CD4-positive, alpha-beta T cell treated with Interleukin-1 beta for 1 hour (primary cell): ENCODE measurements at regions not wholly inside any gene's neighbourhood (a gene's known extent, or its start where the extent isn't known, plus 50 kb on each side); places are given as distances from the start of the nearest gene placed in this dataset.
"Not testable (repeated sequence)": the region's sequence is repeated elsewhere in the genome, so short reads cannot be mapped to it uniquely, and the experiment has no call there.

Experiments
- DNase-seq, 2 donors: peaks; one replicate each; pipeline ENCODE4 v3.0.0-alpha.2; 2020 to 2022

GRCh38 chr3:177435301-177435700, 238.0 kb upstream of the TBL1XR1 start:
- no peak for DNase-seq

GRCh38 chr3:177437513-177438337, 240.4 kb upstream of the TBL1XR1 start:
- DNase-seq, result no peak

DNA sequence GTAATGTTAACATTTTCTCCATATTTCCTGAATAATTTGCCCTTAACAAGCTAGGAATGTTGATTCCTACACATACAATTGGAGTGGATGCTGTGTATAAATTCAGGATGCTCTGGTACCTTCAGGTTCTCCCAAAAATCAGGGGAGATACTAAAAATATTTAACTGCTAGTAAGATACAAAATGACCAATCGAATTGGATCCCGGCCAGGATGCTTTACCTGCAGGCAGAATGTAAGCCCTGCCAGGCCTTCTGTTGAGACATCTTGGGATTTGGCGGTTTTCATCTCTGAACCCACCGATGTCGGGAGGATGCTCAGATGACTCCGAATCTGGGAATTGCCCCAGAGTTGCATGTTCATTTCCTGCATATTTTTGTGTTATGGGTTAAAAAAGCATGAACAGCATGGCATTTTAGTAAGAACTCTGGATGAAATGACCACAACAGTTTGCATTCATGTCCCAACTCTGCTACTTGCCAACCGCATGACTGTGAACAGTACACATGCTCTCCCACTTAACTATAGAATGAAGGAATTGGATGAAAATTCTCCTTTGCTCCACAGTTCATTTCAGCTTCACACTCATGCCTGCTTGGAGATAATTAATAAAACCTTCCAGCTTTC, 241.4 kb upstream of the TBL1XR1 start:
- no peak for DNase-seq

- DNase-seq, result no peak
Measured at GRCh38 chr3:177439694-177440269, 242.5 kb upstream of the TBL1XR1 start.

GRCh38 chr3:177440456-177441104, 243.3 kb upstream of the TBL1XR1 start:
- no peak for DNase-seq

DNA sequence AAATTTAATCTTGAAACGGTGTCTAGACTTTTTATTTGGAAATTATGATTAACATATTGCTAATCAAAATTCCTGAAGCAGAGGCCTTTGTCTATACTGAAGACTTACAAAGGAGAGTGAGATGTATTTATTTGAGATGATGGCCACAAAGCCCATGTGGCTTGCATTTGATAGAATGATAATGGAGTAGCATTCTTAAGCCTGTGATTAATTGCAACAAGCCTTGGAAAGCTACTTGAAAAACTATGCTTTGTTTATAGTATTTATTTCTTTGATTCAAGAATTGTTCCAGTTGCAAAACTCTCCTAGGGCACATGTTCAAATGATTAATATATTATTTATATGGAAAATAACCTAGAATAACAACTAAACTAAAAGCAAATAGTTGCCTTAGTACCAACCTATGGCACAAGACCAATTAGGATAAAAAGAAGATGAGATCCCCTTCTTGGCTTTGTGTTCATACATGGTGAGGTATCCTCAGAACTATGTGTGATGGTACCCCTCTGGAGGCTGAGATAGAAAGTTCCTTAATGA, 244.1 kb upstream of the TBL1XR1 start:
- DNase-seq, result no peak

- peak in 1 of 2 donors; percentile 28 for DNase-seq
Measured at GRCh38 chr3:177441813-177442646, 244.7 kb upstream of the TBL1XR1 start.

GRCh38 chr3:177443469-177443868, 246.2 kb upstream of the TBL1XR1 start:
- DNase-seq, result no peak

GRCh38 chr3:177444696-177445095, 247.4 kb upstream of the TBL1XR1 start:
- no peak for DNase-seq

DNA sequence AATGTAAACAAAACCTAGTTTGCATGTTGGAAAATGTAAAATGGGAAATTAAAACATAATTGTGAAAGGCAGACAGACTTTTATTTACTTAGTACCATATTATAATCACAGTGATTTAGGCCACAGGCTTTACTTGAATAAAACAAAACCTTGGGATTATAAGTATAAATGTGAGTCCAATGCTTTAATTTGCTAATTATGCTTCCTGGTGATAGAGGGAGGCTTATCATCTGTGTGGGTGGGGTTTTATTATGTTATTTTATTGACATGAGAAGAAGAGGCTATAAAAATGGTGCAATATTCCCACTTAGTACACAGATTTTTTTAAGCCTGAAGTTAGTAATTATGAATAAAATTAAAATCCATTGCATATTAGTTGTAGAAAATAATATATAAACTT, 248.3 kb upstream of the TBL1XR1 start:
- DNase-seq, result no peak

DNA sequence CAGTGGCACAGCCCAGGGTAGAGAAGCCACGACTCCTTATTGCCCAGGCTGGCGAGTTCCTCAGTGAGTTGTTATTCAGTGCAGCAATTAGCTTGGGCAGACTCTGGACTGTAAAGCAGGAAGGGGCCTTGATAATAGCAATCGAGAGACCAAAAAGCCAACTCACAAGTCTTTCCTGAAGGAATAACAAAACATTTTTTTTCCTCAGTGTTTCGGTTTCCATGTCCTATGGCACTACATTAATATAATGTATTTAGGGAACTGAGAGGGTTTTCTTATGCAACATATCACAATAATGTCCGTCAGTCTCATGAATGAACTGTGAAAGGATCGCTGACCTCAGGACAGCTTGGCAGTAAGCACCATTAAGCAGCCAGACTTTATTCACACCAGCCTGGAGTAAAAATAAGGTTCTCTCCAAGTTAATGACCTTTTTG, 248.9 kb upstream of the TBL1XR1 start:
- DNase-seq, result no peak

DNA sequence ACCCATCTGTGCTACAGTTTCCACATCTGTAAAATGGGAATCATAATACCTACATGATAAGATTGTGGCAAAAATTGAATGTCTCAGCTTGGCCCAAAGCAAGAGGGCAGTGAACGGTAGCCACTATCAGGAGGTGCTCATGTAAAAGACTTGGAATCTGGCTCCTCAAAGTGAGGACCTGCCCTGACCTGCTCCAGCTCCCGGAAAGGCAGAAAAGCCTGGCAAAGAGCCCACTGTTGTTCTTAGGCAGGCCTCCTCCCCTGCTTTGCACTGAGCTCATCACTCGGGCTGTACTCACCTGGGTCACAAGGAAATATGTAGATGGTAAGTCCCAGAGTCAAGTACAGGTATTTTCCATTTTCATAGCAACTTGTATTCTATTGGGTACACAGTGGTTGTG, 250.7 kb upstream of the TBL1XR1 start:
- DNase-seq, result no peak

DNA sequence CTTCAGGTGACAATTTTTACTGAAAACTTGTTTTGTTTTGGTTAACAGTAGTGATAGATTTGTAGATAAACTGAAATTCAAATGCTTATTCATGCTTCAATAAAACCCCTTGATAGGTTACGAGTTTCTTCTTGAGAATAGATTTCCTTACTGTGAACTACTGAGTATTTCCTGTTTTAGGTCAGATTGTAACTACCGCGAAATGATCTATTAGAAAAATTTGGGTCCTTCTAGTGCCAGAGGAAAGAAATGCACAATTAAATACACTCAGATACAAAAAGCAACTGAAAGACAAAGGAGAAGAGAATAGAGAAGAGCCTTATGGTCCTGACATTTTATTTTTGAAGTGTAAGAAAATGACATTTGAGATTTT, 251.7 kb upstream of the TBL1XR1 start:
- DNase-seq, result peak in 1 of 2 donors; percentile 15

DNA sequence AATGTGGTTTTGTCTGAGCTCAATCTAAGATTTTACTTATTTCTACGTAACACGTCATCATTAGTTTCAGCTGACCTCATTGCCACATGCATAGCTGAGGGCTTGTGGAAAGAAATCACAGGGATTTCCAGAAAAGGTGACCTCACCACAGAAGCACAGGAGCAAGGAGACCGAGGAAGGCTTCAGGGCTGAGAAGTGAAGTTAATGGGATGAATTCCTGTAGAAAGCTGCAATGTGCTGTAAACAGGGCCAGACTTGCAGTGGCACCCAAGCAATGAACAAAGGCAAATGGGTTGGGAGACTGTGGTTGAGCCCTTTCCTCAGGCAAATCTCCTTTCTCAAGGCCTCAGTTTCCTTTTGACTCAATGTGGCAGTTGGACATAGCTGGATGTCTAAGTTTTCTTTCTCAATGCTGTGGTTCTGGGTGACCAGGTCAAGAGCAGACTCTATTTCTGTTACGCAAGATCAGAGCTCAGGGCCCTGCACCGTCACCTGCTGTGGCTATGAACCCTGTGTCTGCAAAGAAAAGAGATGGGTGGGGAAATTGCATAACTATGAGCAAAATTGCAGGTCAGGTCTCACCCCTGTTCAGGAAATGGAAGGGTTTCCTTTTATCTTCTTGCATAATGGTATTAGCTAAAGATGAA, 252.2 kb upstream of the TBL1XR1 start:
- DNase-seq, result peak; percentile 34 to 48

GRCh38 chr3:177451301-177451750, 254.0 kb upstream of the TBL1XR1 start:
- DNase-seq, result no peak

DNA sequence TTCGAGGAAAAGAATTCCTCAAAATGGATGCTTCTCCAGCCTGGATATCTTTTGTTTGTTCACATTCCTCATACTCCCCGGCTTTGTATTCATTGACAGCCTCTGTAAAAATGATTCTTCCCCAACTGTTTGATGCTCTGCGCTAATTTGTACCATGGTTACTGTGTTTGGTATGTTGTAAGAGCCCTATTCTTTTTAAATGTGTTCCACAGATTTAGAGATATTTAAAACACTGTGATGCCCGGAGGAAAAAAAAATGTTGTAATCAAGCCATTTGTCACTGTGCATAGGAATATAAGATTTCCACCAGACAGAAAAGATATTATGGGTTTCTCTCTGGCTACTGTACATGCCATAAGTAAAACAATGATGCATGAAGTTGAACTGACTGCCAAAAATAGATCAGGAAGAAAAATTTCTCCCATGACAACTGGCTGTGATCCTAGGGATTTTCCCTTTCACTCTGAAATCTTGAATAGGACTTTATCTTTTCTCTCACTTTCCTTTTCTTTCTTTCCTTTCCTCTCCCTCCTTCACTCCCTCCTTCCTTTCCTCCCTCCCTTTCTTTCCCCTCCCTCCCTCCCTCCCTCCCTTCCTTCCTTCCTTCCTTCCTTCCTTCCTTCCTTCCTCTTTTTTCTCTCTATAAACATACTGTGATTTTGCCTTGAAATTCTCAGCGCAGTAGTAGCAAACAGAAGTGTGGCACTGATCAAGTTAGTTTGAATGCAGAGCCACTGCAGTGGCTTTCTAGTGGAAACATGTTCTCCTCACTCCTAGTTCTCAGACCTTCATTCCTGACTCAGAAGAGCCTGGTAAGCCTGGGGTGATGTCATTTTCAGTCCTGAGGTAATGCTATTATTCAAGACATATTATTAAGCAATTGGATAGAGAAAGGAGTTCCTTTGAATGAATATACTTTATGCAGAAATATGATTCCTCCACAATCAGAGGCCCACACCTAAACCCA, 254.9 kb upstream of the TBL1XR1 start:
- DNase-seq, result no peak

DNA sequence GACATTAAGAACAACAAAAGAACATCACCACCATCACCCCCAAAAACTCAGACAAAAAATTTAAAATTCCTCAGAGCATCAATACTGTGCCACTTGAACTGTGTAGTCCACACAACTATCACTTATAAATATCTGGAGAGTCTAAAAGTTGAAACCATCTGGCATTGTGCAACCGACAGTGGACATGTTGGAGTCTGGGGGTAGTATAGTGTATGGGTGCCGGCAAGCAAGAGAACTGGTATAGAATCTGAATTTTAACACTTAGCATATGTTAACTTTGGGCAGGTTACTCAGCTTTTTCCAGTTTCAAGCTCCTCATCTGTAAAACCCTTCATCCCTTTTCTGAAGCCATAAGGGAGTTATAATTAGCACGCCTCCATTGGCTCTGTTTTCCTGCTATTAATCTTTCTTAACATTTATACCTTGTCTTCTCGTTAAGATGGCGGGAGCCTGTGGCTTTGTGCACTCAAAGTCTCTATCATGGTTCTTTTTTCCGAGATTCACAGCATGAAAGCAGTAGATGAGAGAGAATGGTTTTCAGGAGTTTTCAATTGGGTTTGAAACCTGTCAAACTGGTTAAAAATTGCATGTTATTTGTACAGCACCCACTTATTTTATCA, 255.7 kb upstream of the TBL1XR1 start:
- DNase-seq, result no peak

- DNase-seq, result no peak
Measured at GRCh38 chr3:177453451-177453844, 256.2 kb upstream of the TBL1XR1 start.

DNA sequence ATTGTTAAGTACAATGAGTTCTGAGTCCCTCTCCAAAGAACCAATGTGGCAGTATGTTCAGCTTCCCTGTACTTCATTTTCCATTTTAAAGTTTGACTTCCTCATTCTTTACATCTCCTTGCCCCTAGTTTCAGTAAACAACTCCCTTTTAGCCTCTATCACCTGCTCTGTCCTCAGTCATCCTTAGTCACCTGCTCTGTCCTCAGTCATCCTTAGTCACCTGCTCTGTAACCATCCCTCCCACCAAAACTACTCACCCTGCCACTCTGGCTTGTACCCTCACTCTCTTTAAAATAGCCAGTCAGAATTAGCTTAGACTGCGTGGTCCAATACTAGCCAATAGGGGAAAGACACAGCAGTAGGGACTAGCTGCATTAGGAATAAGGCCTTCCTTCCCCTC, 259.9 kb upstream of the TBL1XR1 start:
- not testable (repeated sequence) for DNase-seq

- no peak for DNase-seq
Measured at GRCh38 chr3:177459401-177459800, 262.1 kb upstream of the TBL1XR1 start.
